Renal pelvis (tissue), 1 donor: ENCODE measurements at regions not wholly inside any gene's neighbourhood (a gene's known extent, or its start where the extent isn't known, plus 50 kb on each side); places are given as distances from the start of the nearest gene placed in this dataset.

Experiments used
- DNase-seq: peaks from one replicate; pipeline ENCODE4 v3.0.0-alpha.2; 2013

GRCh38 chr3:66592927-66593625 lies 92.3 kb upstream of the LRIG1 start:
- DNase-seq = no peak

- no peak for DNase-seq
Observed at GRCh38 chr3:66593978-66594377, 93.2 kb upstream of the LRIG1 start.

GRCh38 chr3:66597308-66597863 lies 96.6 kb upstream of the LRIG1 start:
- no peak for DNase-seq

- no peak for DNase-seq
Observed at GRCh38 chr3:66598168-66598567, 97.3 kb upstream of the LRIG1 start.

- DNase-seq = no peak
Observed at GRCh38 chr3:66602237-66602636, 101.4 kb upstream of the LRIG1 start.

GRCh38 chr3:66602691-66603090 lies 101.9 kb upstream of the LRIG1 start:
- DNase-seq = no peak

GRCh38 chr3:66603151-66603611 lies 102.4 kb upstream of the LRIG1 start:
- no peak for DNase-seq

GRCh38 chr3:66604481-66604880 lies 103.7 kb upstream of the LRIG1 start:
- DNase-seq = no peak

- no peak for DNase-seq
Observed at GRCh38 chr3:66606126-66606525, 105.3 kb upstream of the LRIG1 start.

- no peak for DNase-seq
Observed at GRCh38 chr3:66606868-66607267, 106.0 kb upstream of the LRIG1 start.

GRCh38 chr3:66609660-66610561 lies 109.1 kb upstream of the LRIG1 start:
- DNase-seq = peak; percentile 46

- no peak for DNase-seq
Observed at GRCh38 chr3:66610562-66610909, 109.7 kb upstream of the LRIG1 start.

- no peak for DNase-seq
Observed at GRCh38 chr3:66615643-66616301, 115.0 kb upstream of the LRIG1 start.

GRCh38 chr3:66617351-66617750 lies 116.5 kb upstream of the LRIG1 start:
- no peak for DNase-seq

- no peak for DNase-seq
Observed at GRCh38 chr3:66618066-66618465, 117.2 kb upstream of the LRIG1 start.

GRCh38 chr3:66620296-66620695 lies 119.5 kb upstream of the LRIG1 start:
- no peak for DNase-seq

- DNase-seq = no peak
Observed at GRCh38 chr3:66622756-66623457, 122.1 kb upstream of the LRIG1 start.

- no peak for DNase-seq
Observed at GRCh38 chr3:66625505-66626216, 124.8 kb upstream of the LRIG1 start.

GRCh38 chr3:66629150-66629981 lies 128.5 kb upstream of the LRIG1 start:
- DNase-seq = no peak

GRCh38 chr3:66629982-66630368 lies 129.2 kb upstream of the LRIG1 start:
- no peak for DNase-seq
